NCI-H748 (cell line): ENCODE measurements at regions not wholly inside any gene's neighbourhood (a gene's known extent, or its start where the extent isn't known, plus 50 kb on each side); places are given as distances from the start of the nearest gene placed in this dataset.
"Not testable (repeated sequence)": the region's sequence is repeated elsewhere in the genome, so short reads cannot be mapped to it uniquely, and the experiment has no call there.

Experiments used
- DNase-seq: peaks from one replicate; lab custom pipeline; 2025; ENCODE audit not compliant: unreplicated experiment; lab: John Stamatoyannopoulos, UW

DNA sequence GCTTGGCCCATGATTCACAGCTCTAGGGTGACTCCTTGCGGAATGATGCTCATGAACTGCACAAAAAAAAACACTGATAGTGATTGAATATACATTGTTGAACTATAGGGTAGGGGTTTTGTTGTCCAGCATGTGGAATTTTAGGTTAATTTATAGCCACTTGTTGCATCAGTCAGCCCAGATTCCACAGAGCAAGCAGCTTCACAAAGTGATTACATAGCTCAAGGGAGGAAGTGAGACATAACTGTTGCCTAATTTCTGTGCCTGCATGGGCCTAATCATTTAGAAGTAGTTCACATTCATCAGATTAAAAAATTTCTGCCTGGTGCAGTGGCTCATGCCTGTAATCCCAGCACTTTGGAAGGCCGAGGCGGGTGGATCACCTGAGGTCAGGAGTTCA lies 142.2 kb upstream of the ZNF722 start:
- not testable (repeated sequence) for DNase-seq

DNA sequence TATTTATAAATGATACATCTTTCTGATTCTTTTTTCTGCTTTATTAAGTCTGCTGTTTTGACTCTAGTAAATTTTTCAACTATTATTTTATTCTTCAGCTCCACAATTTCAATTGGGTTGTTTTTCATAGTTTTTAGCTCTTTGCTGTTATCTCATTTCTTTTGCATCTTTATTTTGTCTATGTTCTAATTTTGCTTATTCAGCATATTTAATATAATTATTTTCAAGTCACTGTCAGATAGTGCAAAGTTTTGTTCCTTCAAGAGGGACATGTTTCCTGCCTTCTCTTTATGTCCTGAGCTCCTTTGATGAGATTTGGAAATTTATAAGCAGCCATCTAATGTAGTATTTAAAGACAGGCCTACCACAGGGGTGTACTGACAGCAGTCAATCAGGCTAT lies 131.5 kb upstream of the ZNF722 start:
- DNase-seq, result no peak

DNA sequence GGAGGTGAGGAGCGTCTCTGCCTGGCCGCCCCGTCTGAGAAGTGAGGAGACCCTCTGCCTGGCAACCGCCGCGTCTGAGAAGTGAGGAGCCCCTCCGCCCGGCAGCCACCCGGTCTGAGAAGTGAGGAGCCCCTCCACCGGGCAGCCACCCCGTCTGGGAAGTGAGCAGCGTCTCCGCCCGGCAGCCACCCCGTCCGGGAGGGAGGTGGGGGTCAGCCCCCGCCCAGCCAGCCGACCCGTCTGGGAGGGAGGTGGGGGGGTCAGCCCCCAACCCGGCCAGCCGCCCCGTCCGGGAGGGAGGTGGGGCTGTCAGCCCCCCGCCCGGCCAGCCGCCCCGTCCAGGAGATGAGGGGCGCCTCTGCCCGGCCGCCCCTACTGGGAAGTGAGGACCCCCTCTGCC lies 124.4 kb upstream of the ZNF722 start:
- DNase-seq, result not testable (repeated sequence)

DNA sequence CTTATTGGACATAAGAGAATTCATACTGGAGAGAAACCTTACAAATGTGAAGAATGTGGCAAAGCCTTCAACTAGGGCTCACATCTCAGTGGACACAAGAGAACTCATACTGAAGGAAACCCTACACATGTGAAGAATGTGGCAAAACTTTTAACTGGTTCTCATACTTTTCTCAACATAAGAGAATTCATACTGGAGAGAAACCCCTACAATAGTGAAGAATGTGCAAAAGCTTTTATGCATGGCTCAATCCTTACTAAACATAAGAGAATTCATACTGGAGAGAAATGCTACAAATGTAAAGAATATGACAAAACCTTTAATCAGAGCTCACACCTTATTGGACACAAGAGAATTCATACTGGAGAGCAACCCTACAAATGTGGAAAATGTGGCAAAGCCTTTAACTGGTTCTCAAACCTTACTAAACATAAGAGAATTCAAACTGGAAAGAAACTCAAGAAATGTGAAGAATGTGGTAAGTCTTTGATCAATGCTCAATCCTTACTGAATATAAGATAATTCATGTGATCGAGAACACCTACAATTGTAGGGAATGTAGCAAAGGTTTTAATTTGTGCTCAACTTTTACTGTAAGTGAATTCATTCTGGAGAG lies 121.8 kb upstream of the ZNF722 start:
- no peak for DNase-seq

DNA sequence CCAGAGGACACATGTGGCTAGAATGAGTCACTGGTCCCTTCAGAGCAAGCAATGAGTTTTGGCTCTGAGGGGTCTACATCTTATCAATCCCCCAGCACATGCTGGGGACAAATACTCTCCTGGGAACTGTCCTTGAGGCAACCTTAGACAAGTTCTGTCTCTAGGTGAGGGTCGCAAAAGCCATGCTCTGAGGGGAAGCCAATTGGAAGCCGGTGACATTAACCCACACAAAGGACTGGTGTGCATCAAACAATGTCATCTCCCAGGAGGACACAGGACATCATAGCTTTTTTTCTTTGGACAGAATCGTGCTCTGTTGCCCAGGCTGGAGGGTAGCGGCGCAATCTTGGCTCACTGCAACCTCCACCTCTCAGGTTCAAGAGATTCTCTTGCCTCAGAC lies 111.6 kb upstream of the ZNF722 start:
- DNase-seq, result no peak

DNA sequence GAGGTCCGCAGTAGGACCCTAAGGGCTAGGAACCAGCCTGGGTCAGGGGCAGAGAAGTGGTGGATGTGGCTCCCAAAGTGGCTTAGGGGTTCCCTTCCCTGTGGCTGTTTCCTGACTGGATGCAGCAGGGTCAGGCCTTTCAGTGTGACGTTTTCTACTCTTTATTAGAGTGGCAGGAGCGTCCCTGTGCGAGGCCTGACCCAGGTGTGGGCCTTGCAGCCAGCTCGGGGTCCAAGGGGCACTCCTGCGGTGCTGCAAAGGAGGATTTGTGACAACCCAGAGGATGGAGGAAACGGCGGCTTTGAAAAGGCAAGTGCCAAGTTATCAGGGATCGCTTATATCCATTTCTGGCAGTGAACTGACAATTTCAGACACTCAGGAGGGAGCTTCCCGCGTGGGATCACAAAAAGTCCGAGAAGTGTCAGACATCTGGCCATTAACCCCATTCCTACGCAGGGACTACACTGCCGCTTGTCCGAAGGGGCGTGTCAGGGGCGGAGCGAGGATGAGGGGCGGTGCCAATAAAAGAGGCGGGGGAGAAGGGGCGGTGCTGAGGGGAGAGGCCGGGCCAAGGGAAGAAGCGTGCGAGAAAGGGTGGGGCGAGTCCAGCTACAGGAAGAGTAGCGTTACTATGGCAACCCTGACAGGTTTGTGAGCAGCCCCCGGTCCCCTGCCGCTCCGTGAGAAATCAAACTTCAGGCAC lies 98.8 kb upstream of the ZNF722 start:
- peak; percentile 74 for DNase-seq

DNA sequence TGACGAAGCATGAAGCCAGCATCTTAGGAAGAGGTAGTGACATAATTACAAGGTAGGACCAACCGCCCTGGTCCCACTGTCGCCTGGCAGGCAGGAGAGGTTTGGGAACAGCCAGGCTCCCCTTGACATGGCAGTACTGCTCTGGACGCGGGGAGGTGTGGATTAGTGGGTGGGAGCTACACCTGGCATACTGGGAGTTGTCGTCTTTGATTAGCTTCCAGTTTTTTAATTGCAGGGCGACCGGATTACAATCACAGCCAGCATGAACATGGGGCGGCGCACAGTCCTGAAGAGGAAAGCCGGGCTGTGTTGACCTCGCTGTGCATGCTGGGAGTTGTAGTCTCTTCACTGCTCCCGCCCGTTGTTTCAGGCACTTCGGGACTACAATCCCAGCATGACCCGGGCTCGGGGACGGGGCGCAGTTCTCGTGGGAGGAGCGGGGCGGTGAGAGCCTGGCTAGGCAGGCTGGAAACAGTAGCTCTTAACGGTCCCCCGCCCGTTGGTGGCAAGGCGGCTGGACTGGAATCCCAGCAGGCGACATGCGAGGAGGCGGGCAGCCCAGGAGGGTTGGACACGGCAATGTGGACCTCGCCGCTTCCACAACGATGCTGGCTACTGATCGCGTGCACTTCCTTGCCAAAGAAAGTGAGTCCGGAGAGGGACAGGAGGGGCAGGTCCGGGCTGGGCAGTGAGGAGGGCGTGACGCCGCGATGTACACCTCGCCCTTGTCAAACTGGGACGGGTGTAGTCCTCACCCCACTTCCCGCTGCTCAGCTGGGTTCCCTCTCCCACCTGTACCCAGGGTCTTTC lies 98.0 kb upstream of the ZNF722 start:
- DNase-seq, result peak; percentile 89

DNA sequence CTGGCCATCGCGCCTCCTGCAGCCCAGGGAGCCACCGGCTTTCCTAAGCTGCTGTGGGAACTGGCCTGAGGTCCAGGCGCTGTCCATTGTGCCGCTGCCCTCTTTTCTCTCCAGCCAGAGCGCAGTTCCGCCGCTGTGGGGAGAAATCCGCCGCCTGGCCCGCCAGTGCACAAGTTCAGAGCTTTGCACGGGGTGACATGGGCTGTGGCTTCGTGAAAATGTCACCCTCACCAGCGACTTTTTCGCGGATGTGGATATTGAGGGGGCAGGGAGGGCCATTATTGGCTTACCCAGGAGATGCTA lies 97.5 kb upstream of the ZNF722 start:
- not testable (repeated sequence) for DNase-seq

DNA sequence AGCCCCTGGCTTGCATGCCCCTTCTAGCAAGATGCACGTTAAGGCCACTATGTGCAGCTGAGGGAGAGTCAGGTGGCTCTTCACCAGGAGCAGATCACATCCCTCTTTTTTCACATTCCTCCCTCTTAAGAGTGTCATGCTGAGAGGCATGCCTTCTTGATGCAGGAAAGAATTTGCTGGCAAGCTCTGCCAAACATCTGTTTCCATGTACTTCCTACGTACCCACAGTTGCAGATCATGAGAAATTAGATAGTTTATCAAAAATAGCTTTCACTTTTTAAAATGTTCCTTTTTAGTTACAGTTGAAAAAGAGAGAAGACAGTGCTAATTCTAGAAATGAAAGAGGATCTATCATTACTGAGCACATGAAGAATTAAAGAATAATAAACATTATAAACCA lies 79.7 kb upstream of the ZNF722 start:
- no peak for DNase-seq

DNA sequence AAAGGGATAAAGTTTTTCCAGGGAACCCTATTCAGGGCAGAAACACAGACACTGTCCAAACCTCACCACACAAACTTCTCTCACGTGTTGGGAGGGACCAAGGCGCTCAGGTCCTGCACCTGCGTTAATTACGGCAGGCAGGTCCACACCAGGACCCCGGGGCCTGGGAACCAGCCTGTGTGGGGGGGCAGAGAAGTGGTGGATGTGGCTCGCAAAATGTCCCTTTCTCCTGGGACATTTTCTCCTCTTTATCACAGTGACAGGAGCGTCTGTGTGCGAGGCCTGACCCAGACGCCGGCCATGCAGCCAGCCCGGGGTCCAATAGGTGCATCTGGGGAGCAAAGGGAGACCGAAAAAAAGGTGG lies 73.4 kb upstream of the ZNF722 start:
- peak; percentile 43 for DNase-seq

DNA sequence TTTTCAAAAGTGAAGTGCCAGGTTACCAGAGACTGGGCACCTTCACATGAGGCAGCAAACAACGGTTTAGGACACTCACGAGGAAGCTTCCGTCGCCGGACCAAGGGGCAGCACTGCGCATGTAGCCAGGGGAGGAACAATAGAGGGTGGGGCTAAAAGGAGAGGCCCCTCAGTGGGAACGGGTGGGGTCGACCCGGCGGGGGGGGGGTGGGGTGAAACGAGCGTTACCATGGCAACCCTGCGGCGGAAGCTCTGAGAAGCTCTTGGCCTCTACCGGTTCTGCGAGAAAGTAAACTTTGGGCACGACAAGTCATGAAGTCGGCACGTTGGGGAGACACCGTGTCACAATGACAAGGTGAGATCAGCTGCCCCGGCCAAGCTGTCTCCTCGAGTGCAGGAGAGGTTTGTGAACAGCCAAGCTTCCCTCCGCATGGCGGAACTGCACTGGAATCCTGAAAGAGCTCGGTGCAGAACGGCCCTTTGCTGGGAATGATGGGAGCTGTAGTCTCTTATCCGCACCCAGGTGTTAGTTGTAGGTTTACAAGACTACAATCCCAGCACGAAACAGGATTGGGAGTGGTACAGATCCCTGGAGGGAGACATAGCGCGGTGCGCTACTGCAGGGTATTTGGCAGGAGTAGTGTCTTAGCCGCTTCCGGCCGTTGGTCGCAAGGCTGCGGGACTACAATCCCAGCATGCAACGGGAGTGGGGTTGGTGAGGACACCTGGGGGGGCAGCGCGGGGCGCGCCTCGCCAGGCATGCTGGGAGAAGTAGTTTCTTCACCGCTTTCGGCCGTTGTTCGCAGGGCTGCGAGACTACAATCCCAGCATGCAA lies 72.8 kb upstream of the ZNF722 start:
- DNase-seq, result peak; percentile 94

DNA sequence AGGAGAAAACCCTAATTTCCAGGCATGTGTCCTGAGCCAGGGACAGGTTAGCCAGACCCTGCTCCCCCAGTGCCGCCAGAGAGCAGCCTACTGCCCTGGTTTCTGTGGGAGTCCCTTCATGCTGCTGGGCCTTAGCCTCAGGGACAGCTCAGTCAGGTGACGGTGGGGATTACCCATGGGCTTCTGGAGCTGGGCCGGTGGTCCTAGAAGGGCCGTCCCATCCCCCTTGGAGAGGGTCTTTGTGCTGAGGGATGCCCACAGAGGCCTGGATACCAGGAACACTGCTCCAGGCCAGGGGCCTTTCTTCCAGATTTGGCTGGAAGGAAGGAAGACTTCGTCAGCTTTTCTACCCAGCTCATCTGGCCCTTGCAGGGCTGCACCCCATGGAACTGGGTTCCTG lies 71.4 kb upstream of the ZNF722 start:
- DNase-seq, result no peak

DNA sequence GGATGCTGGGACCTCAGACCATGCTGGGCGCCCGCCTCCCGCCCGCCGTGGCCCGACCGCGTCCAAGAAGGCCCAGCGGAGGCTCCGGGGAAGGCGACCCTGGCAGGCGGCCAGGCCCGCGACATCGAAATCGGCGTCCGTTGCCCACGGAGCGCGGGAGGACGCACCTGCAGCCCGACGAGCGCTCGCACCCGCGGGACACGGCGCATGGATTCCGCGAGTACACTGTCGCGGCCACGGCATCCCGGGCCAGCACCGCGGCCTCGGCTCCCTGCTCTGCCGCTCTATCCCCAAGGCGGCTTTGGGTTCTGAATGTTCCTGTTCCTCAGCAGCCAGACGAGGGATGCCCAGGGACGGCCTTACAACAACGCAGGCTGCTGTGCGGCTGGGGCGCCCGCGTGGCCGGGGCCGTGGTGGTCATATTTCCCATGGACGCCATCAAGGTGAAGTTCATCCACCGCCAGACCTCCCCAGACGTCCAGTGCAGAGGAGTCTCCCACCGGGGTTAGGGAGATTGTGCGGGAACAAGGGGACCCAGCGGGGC lies 67.5 kb upstream of the ZNF722 start:
- no peak for DNase-seq

DNA sequence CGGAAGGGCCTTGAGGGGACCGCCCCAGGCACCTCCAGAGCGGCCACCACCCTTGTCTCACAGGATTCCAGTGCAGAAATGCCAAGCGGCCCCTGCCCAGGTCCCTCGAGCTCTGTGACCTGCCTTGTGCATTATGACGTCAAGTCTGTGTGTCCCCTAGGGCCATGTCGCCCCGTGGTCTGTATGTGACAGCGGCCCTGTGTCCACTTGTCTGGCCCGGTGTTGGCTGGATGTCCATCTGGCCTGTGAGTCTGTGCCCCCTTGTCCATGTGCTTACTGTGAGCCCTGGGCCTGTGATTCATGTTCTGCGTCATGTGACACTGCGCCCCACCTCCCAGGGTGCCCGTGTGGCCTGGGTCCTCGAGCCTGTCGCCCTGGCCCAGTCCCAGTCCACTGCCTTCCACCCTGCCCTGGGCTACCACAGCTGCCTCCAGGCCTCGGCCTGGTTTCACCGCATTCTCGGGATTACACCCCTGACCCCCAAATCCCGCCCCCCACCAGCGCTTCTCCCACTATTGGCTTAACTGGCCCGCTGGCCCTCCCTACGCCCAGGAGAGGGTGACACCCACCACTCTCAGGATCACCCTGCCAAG lies 66.6 kb upstream of the ZNF722 start:
- no peak for DNase-seq
